HepG2 (cell line): ENCODE measurements at regions not wholly inside any gene's neighbourhood (a gene's known extent, or its start where the extent isn't known, plus 50 kb on each side); places are given as distances from the start of the nearest gene placed in this dataset.

Experiments
- SMC3 ChIP-seq: IDR thresholded peaks from 2 replicates; pipeline ENCODE4 v1.6.1; 2011; ENCODE audit warnings: low read length, improper control_type of control experiment
- TF ChIP-seq, protein P1 (sequence below): sonication (generic); formaldehyde crosslinking; IDR thresholded peaks from 2 replicates; pipeline ENCODE4 v1.4.0; 2020; ENCODE audit warnings: missing genetic modification reagents

DNA sequence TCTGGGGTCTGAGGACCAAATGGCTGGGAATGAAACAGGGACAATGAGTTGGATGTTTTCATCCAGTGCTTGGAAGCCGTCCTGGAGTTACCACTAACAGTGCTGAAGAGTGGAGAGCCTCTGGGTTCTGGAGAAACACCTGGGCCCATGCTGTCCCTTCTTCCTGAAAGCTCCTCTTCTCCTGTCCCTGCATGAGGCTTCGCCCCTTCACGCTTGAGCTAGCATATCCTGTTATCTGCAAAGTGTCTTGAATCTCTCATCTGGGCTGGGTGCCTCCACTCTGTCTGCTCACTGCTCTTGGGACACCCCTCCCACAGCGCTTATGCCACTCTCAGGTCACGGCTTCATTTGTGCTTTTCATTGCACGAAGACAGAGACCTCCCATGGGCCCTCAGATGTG lies 154.5 kb downstream of the MYCN start:
- TF ChIP-seq SMC3: no peak
- TF ChIP-seq, protein P1, sequence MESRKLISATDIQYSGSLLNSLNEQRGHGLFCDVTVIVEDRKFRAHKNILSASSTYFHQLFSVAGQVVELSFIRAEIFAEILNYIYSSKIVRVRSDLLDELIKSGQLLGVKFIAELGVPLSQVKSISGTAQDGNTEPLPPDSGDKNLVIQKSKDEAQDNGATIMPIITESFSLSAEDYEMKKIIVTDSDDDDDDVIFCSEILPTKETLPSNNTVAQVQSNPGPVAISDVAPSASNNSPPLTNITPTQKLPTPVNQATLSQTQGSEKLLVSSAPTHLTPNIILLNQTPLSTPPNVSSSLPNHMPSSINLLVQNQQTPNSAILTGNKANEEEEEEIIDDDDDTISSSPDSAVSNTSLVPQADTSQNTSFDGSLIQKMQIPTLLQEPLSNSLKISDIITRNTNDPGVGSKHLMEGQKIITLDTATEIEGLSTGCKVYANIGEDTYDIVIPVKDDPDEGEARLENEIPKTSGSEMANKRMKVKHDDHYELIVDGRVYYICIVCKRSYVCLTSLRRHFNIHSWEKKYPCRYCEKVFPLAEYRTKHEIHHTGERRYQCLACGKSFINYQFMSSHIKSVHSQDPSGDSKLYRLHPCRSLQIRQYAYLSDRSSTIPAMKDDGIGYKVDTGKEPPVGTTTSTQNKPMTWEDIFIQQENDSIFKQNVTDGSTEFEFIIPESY (CRISPR knock-in tag): no peak
